Gastroesophageal sphincter (tissue), 4 donors: ENCODE measurements at regions not wholly inside any gene's neighbourhood (a gene's known extent, or its start where the extent isn't known, plus 50 kb on each side); places are given as distances from the start of the nearest gene placed in this dataset.

Experiments used
- ATAC-seq: fragments of 150-250 bp; one replicate; pipeline ENCODE4 v1.9.1; 2016; ENCODE audit warnings: mild to moderate bottlenecking, moderate library complexity
- H3K27ac ChIP-seq, 4 donors: fragments of 200-600 bp; sonication (generic) in 3 of 4; 1 replicate in 3 of 4; 2 replicates in 1 of 4; pipeline ENCODE4 v1.5.1; 2016 to 2019
- H3K27me3 ChIP-seq: fragments of 200-600 bp; sonication (generic); one replicate; pipeline ENCODE4 v1.5.1; 2019
- H3K36me3 ChIP-seq, 2 donors: fragments of 200-600 bp; sonication (generic); one replicate each; pipeline ENCODE4 v1.5.1; 2019; ENCODE audit warnings: control low read depth in 1 of 2
- H3K4me1 ChIP-seq, 3 donors: fragments of 200-600 bp; sonication (generic); 1 replicate in 2 of 3; 2 replicates in 1 of 3; pipeline ENCODE4 v1.5.1; 2016 to 2019; ENCODE audit warnings: control low read depth in 2 of 3
- H3K4me3 ChIP-seq, 2 donors: fragments of 200-600 bp; sonication (generic); one replicate each; pipeline ENCODE4 v1.5.1; 2019; ENCODE audit warnings: mild to moderate bottlenecking in 1 of 2, moderate library complexity in 1 of 2
- H3K9me3 ChIP-seq, 3 donors: fragments of 200-600 bp; sonication (generic); one replicate each; pipeline ENCODE4 v1.5.1; 2017 to 2019; ENCODE audit warnings: control low read depth in 2 of 3
- CTCF ChIP-seq, 4 experiments: fragments of 200-600 bp in 2 of 4; fragments of 450-650 bp in 2 of 4; sonication (generic) in 1 of 4; IDR thresholded peaks; one replicate each; pipeline ENCODE4 v1.5.1; 2017 to 2019; ENCODE audit warnings: antibody characterized with exemption in 4 of 4, mild to moderate bottlenecking in 2 of 4, moderate library complexity in 2 of 4
- EP300 ChIP-seq: sonication (generic); formaldehyde crosslinking; IDR thresholded peaks from one replicate; pipeline ENCODE4 v1.6.1; 2017; ENCODE audit warnings: antibody characterized with exemption, mild to moderate bottlenecking
- POLR2A ChIP-seq, 2 donors: fragments of 450-650 bp; IDR thresholded peaks; one replicate each; pipeline ENCODE4 v1.6.1; 2017; ENCODE audit warnings: antibody characterized with exemption in 2 of 2, mild to moderate bottlenecking in 2 of 2, moderate library complexity in 1 of 2
- POLR2AphosphoS5 ChIP-seq: sonication (generic); formaldehyde crosslinking; IDR thresholded peaks from one replicate; pipeline ENCODE4 v1.6.1; 2017; ENCODE audit warnings: antibody characterized with exemption
- WGBS, 2 donors: methylation state at CpG; one replicate each; pipeline ENCODE4 v1.1.5; 2018; ENCODE audit warnings: low coverage in 1 of 2; 5-methylcytosine and 5-hydroxymethylcytosine counted together

- no peak for ATAC-seq
- Histone ChIP-seq H3K4me3 (no peak overlapping the region), H3K27me3 (no peaks in the 10 kb centered on the region), H3K36me3 (no peaks in the 10 kb centered on the region), H3K27ac (no peak overlapping the region), H3K4me1 (peaks cover 0 to 16% (median 3%) of the 10 kb centered on the region in 3 donors), H3K9me3 (no peaks in the 10 kb centered on the region)
- no peak for TF ChIP-seq POLR2AphosphoS5
- TF ChIP-seq CTCF (IDR thresholded peaks at IDR 0.05) = no peak
- TF ChIP-seq EP300 = no peak
- TF ChIP-seq POLR2A (IDR thresholded peaks at IDR 0.05) = no peak
Observed at GRCh38 chr3:56883828-56884227, 82.1 kb upstream of the ARHGEF3 start.

GRCh38 chr3:56882896-56883295 lies 81.1 kb upstream of the ARHGEF3 start:
- no peak for ATAC-seq
- Histone ChIP-seq H3K27me3 (no peaks in the 10 kb centered on the region), H3K27ac (no peak overlapping the region)

GRCh38 chr3:56881841-56882240 lies 80.1 kb upstream of the ARHGEF3 start:
- Histone ChIP-seq H3K27me3 (no peaks in the 10 kb centered on the region), H3K9me3 (no peaks in the 10 kb centered on the region), H3K27ac (no peak overlapping the region), H3K36me3 (no peaks in the 10 kb centered on the region), H3K4me3 (no peak overlapping the region), H3K4me1 (peaks cover 0 to 27% (median 3%) of the 10 kb centered on the region in 3 donors)
- TF ChIP-seq POLR2A (IDR thresholded peaks at IDR 0.05) (no peak), POLR2AphosphoS5 (no peak), EP300 (no peak), CTCF (IDR thresholded peaks at IDR 0.05) (no peak)
- ATAC-seq = no peak
- WGBS, 2 donors = 90 to 100% methylated on average over 1 to 2 of the region's 2 CpGs

More at GRCh38 chr3:56882896-56883295, 81.1 kb upstream of the ARHGEF3 start:
- Histone ChIP-seq H3K4me3 (no peak overlapping the region), H3K9me3 (no peaks in the 10 kb centered on the region), H3K36me3 (no peaks in the 10 kb centered on the region), H3K4me1 (peaks cover 0 to 23% (median 3%) of the 10 kb centered on the region in 3 donors)
- TF ChIP-seq CTCF (IDR thresholded peaks at IDR 0.05) = no peak
- TF ChIP-seq EP300 = no peak
- TF ChIP-seq POLR2A (IDR thresholded peaks at IDR 0.05) = no peak
- no peak for TF ChIP-seq POLR2AphosphoS5

- H3K36me3 ChIP-seq = no peaks in the 10 kb centered on the region
- no peak for ATAC-seq
- no peaks in the 10 kb centered on the region for H3K9me3 ChIP-seq
- H3K27ac ChIP-seq = no peak overlapping the region
- H3K27me3 ChIP-seq = no peaks in the 10 kb centered on the region
- TF ChIP-seq POLR2AphosphoS5 (no peak), POLR2A (IDR thresholded peaks at IDR 0.05) (no peak), EP300 (no peak), CTCF (IDR thresholded peaks at IDR 0.05) (no peak)
- no peak overlapping the region for H3K4me3 ChIP-seq
- 87 to 90% methylated on average over 7 to 8 of the region's 8 CpGs for WGBS, 2 donors
- peaks cover 0 to 19% (median 0%) of the 10 kb centered on the region in 3 donors for H3K4me1 ChIP-seq
Observed at GRCh38 chr3:56880720-56881575, 79.2 kb upstream of the ARHGEF3 start.
